GM21367 (cell line): ENCODE measurements at regions not wholly inside any gene's neighbourhood (a gene's known extent, or its start where the extent isn't known, plus 50 kb on each side); places are given as distances from the start of the nearest gene placed in this dataset.

Experiments
- ATAC-seq: cut with Tn5 transposase; IDR thresholded peaks from one replicate; pipeline ENCODE4 v1.9.1; 2021; ENCODE audit not compliant: unreplicated experiment

DNA sequence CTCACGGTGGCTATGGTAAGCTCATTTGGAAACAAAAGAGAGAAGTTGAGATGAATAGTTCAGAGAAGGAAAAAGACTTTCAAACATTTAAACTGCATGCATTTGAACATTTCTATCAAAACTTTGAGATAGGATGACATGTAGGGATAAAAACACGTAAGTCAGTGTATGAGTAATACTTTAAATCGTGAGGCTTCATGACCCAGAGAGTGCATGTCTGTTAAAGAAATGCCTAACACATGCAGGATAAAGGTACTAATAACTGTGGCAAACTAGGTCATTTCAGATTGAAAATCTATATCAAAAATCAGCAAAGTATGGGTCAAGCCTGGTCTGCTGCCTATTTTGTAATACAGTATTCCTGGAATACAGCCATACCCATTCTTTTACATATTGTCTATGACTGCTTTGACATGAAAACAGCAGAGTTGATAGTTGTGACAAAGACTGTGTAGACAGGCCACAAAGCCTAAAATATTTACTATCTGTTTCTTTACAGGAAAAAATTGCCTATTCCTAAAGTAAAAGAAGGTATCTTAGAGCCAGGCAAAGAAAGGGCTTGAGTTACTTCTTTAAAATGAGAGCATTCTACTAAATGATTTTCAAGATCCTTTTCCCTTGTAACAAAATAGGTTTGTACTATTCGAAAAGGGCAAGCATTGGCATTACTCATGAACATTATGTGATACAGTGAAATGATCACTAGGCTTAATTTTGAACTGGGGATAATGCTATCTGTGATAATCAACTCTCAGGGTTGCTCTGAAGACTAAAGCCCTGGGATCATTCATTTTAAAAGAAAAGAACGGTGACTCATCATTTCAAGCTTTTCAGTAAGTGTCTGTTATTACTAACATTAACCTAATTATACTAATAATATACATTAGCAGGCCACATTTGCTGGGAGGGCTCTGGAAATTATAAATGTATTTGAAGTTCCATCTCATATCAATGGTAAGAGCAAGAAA lies 185.9 kb downstream of the CRPPA start:
- ATAC-seq = no peak

DNA sequence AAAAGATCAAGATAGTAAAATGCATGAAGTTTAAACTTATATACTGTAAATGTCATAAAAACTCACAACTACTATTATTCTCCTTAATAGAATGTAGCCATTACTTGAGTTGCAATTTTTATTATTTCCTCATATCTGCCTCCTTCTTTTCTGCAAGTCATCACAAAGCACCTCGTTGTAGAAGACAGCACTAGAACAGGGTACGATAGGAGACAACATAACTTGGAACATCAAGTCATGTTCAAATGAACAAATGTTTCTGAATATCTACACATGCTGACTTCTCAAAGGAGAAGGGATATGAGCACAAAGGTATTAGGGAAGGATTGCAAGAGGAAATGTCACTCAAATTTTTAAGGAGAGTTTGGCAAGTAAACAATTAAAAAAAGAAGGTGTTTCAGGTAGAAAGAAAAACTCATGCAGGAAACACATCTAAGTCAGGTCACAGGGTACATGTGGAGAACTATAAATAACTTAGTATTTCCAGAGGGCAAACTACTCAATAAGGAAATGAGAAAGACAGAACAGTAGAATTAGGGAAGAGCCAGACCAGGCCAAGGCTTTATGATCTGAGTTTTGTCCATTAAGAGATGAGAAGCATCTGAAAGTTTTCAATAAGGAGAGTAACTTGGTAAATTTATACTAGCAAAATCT lies 186.7 kb downstream of the CRPPA start:
- no peak for ATAC-seq

GRCh38 chr7:16233517-16233916 lies 187.8 kb downstream of the CRPPA start:
- no peak for ATAC-seq

- ATAC-seq = no peak
Observed at GRCh38 chr7:16232273-16232672, 189.1 kb downstream of the CRPPA start.

DNA sequence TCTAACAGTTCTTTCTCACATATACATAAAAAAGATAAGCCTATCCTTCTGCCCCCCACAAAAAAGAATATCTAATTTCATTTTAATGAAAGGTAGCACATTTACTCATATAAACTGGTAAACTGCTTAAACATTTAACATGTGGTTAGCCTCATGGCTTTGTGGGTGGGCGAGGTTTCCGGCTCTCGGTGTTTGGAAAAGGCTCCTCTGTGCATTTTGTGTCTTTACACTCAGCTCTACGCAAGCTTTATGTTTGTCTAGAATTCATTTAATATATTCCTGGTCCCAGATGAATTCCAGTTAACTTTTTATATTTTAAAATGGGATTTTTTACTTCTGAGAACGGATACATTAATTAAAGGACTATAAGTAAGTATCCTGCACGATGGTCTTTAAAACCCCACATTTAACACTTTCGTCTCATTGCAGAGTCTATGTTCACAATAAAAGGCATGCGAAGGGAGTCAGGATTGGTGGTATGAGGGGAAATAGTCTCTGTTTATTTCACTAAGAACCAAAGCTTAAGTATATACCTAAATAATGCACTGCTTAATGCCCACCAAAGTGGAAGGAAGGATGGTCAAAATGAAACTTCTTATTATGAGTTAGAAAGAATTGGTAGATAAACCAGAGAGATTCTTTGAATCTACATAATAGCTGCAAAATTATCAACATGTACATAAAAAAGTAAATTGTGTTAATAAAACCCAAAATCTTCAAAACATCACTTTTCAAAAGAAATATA lies 197.2 kb downstream of the CRPPA start:
- ATAC-seq = no peak

GRCh38 chr7:16212610-16213009 lies 208.7 kb downstream of the CRPPA start:
- ATAC-seq = no peak

DNA sequence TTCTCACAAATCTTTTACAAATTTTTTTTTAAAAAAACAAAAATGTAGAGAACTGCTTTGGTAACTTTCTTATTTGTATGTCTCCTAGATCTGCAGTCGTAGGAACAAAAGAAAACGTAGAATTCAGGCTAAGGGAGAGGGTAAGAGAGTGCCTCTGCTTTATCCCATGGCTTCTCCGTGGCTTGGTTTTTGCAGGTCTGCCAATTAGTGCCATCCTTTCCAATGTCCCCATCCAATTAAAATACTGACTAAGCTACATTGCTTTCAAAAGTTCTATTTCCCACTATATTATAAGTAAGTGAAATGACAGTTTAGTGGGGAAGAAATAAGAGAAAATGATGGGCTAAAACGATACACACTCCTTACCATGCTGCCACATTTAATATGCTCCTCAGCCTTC lies 209.3 kb downstream of the CRPPA start:
- no peak for ATAC-seq

GRCh38 chr7:16211402-16211925 lies 209.9 kb downstream of the CRPPA start:
- no peak for ATAC-seq

DNA sequence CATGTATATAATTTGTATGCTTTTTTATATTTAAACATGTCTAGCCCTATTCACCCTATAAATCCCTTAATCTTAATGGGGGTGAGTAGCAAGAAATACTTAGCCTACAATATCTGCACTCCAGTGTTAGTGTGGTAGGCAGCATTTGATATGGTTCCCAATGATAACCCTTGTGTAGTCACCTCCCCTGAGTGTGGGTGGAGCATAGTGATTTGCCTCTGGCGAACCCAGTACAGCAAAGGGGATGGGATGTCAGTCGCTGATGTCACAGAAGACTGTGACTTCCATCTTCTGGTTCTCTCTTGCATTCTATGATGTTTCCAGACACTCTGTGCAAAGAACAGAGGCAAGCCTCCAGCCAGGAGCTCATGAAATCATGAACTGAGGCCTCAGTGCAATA lies 211.2 kb downstream of the CRPPA start:
- no peak for ATAC-seq

DNA sequence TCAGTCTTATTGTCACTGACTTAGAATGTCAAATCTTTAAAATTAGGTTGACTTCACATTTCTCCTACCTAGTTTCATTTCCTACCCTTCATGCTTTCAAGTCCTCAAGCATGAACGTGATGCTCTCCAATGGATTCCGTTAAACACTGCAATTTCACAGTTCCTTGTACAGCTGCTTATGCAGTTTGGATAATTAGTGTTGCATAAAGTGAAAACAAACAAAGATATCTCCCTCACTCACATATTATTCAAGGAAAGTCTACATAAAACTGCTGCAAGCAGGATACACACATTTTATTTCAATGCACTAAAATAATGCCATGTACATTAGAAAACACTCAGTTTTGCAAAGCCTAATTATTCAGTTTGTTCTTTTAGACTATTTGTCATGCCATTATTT lies 214.0 kb downstream of the CRPPA start:
- ATAC-seq = no peak

DNA sequence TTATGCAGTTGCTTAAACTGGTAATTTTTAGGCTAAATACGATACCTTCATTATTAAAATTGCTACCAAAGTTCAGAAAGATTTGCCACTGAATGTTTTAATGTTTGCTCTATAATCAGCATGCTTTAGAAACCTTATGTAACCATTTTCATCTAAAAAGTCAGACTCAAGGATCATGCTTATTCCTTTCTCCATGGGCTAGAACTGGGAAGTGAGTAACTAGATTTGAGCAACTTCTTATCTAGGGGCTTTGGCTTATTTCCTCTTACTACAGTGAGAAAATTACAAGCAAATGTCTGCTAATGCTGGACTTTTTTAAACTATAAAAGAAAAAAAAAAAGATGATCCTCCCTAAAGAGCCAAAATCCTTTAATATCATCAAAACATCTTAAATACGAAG lies 215.9 kb downstream of the CRPPA start:
- ATAC-seq = no peak

DNA sequence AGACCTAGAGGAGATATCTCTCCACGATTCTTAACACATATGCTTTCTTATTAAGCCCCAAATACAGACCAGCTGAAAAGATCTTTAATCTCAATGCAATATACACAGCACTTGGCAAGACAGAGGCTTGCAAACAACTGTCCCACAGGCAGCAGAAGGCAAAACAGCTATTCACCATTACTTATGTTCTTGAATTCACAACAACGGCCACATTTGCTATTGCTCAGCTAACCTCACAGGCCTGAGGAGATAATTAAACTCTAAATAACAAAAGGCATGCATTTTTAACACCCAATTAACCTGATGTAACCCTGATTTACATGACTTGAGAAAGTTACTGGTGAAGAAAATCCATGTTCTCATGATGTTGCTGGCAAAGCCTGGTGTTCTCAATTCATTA lies 216.4 kb downstream of the CRPPA start:
- ATAC-seq = no peak

DNA sequence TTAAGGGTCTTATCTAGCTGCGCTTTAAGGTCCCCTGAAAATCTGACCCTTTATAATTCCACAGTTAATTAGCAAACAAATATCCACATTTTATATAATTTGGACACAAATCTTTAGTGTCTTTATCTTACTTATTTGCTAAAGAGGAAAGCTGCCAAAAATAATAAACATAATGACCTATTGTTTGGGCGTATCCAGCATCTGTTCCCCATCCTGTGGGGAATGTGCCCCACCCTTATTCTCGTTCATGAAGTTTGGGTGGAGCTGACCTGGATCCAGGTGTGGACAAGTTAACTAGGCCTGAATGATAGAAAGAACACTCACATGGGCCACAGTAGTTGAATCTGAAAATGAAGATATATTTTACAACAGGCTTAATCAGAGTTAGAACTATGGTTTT lies 218.3 kb downstream of the CRPPA start:
- ATAC-seq = no peak

- ATAC-seq = no peak
Observed at GRCh38 chr7:16202303-16202702, 219.0 kb downstream of the CRPPA start.

GRCh38 chr7:16200591-16200990 lies 220.7 kb downstream of the CRPPA start:
- no peak for ATAC-seq

- no peak for ATAC-seq
Observed at GRCh38 chr7:16193631-16194030, 227.7 kb downstream of the CRPPA start.

- no peak for ATAC-seq
Observed at GRCh38 chr7:16189026-16189715, 232.2 kb downstream of the CRPPA start.

DNA sequence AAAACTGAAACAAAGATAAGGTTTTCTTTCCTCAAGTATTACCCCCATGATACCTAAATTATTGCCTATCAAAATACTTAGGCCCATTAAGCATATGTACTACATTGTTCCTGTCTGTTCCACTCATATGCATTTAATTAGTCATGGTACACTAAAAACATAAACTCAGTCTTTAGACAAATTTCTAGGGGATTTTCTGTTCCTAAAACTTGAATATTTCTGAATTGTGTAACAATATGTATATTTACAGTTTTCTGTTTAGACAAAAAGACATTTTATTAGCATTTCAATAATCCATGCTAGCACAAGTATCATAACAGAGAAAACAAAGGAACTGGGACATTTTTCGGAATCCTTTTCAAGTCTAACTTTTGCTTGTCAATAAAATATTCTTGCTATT lies 234.2 kb downstream of the CRPPA start:
- ATAC-seq = no peak

- ATAC-seq = no peak
Observed at GRCh38 chr7:16178585-16178984, 242.8 kb downstream of the CRPPA start.

DNA sequence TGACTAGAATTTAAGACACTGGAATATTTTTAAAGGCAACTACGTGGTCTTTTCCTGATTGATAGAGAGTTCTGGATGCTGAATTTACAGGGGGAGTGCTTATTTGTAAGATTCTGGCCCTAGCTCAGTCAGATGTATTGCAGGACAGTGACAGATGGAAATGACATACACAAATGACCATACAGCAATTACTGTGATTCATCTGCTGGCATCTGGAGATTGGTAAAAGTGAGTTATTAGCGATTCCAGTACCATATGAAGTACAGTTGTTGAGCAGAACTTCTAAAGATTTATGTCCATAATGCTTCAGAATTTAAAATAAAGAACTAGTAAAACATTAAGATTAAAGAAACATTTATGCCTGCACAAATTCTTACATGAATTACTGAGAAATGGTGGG lies 243.2 kb downstream of the CRPPA start:
- ATAC-seq = no peak

DNA sequence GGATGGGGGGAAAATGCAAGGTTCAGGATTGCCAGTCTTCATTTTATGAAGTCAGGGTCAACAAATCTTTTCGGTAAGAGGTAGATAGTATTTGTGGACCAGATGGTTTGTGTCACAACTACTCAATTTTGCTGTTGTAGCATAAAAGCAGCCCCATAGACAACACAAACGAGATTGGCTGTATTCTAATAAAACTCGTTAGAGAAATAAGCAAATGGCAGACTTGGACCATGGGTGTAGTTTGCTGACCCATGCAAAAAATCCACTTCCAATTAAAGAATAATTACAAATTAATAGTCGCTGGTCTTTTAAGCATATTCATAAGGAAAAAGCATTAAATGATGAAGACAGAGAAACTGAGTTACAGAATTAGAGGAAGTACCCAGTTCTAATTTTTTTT lies 247.1 kb downstream of the CRPPA start:
- ATAC-seq = no peak
